HFFc6 (cell line): ENCODE measurements at regions not wholly inside any gene's neighbourhood (a gene's known extent, or its start where the extent isn't known, plus 50 kb on each side); places are given as distances from the start of the nearest gene placed in this dataset.

Source experiments
- DNase-seq: peaks from one replicate; pipeline ENCODE4 v3.0.0-alpha.2; 2018
- H3K27ac Mint-ChIP-seq: 2 replicates; pipeline ENCODE4 v1.8.0; 2020; ENCODE audit warnings: mild to moderate bottlenecking, mixed read lengths
- H3K27me3 Mint-ChIP-seq: 2 replicates; pipeline ENCODE4 v1.8.0; 2021; ENCODE audit warnings: mild to moderate bottlenecking, moderate library complexity, mixed read lengths; ENCODE audit not compliant: insufficient read depth
- H3K36me3 Mint-ChIP-seq: 2 replicates; pipeline ENCODE4 v1.8.0; 2021; ENCODE audit warnings: low read depth, mixed read lengths
- H3K4me1 Mint-ChIP-seq: 2 replicates; pipeline ENCODE4 v1.8.0; 2020; ENCODE audit warnings: low read depth, mixed read lengths
- H3K4me3 Mint-ChIP-seq: 2 replicates; pipeline ENCODE4 v1.8.0; 2020; ENCODE audit warnings: mild to moderate bottlenecking, moderate library complexity, mixed read lengths
- H3K9me3 Mint-ChIP-seq: 2 replicates; pipeline ENCODE4 v1.8.0; 2020; ENCODE audit warnings: mild to moderate bottlenecking, mixed read lengths
- CTCF ChIP-seq: fragments of 200-600 bp; sonication (generic); IDR thresholded peaks from 2 replicates; pipeline ENCODE4 v1.5.0; 2021; ENCODE audit warnings: antibody characterized with exemption, mild to moderate bottlenecking

GRCh38 chr15:68528626-68529290 is 50.0 kb upstream of the CORO2B start:
- H3K4me1 Mint-ChIP-seq, result peaks cover 41% of the 10 kb centered on the region
- no peak for TF ChIP-seq CTCF
- H3K9me3 Mint-ChIP-seq, result peaks cover 7% of the 10 kb centered on the region
- no peak overlapping the region for H3K27ac Mint-ChIP-seq
- H3K36me3 Mint-ChIP-seq, result peaks cover 7% of the 10 kb centered on the region; the same call in 1 of the 2 replicates
- H3K27me3 Mint-ChIP-seq, result no peaks in the 10 kb centered on the region; the same call in 1 of the 2 replicates
- peak overlapping the region; percentile 6; the same call in 1 of the 2 replicates for H3K4me3 Mint-ChIP-seq
- no peak for DNase-seq
